NCI-H526 (cell line): ENCODE measurements at regions not wholly inside any gene's neighbourhood (a gene's known extent, or its start where the extent isn't known, plus 50 kb on each side); places are given as distances from the start of the nearest gene placed in this dataset.

Experiments
- DNase-seq, 2 experiments: peaks; one replicate each; lab custom pipeline; 2025; lab: John Stamatoyannopoulos, UW

GRCh38 chr11:116442238-116442752 lies 330.5 kb downstream of the BUD13 start:
- DNase-seq = peak; percentile 35 to 59

DNA sequence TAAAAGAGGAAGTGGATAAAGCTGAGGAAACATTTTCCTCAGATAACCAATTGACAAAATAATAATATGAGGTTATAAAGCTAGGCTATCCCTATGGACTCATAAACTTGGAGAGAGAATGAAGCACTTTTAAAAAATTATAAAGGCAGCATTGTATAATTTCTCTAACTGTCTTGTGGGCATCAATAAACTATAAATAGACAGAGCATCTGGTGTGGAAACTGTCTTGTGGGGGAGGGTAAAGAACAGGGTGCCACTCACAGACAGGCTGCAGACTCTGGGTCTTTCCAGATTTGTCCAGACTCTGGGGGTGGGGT lies 333.5 kb downstream of the BUD13 start:
- peak; percentile 49 to 75 for DNase-seq

- no peak for DNase-seq
Observed at GRCh38 chr11:116438651-116439360, 334.0 kb downstream of the BUD13 start.

- DNase-seq = no peak
Observed at GRCh38 chr11:116434986-116435385, 337.8 kb downstream of the BUD13 start.

- DNase-seq = no peak
Observed at GRCh38 chr11:116432301-116432700, 340.5 kb downstream of the BUD13 start.

DNA sequence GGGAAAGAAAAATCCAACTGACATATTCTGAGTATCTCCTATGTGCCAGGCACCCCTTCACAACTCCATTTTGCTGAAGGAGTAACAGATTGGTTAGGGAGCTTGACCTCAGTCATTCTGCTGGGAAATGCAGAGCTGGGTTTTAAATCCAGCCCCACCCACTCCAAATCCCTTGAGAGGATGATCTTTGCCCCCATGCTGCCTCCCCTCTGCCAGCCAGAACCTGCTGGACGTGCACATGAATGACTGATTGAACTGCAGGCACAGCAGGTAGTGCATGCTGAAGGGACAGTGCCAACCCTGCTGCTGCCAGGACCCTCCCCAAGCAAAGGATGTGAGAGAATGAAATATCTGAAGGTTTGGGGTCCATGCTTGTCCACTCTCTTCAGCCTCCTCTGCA lies 340.9 kb downstream of the BUD13 start:
- DNase-seq = no peak

GRCh38 chr11:116428638-116428975 lies 344.2 kb downstream of the BUD13 start:
- DNase-seq = no peak

- peak; percentile 90 to 96 for DNase-seq
Observed at GRCh38 chr11:116427903-116428637, 344.7 kb downstream of the BUD13 start.

DNA sequence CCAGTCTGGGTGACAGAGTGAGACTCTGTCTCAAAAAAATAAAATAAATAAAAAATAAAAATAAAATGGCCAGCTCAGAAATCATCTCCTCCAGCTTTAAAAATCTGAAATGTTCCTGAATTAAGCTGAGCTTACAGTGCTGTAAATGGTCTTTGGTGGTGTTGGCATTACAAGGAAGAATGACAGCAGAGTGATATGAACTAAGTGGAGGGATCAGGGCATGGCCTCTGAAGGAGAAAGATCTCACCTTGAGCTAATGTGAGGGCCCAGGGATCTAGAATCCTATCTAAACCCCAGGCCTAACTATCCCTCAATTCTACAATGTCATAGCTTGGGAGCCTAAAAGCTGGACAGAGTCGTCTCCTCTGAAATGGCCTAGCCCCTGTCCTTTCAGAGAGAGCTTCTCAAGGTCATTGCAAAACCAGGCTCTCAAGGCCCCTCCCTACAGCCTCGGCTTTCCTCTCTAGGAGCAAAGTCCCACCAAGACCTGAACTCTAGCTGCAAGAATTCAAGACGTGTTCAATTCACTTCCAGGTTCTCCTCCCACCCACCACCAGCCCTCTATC lies 345.4 kb downstream of the BUD13 start:
- DNase-seq = no peak

DNA sequence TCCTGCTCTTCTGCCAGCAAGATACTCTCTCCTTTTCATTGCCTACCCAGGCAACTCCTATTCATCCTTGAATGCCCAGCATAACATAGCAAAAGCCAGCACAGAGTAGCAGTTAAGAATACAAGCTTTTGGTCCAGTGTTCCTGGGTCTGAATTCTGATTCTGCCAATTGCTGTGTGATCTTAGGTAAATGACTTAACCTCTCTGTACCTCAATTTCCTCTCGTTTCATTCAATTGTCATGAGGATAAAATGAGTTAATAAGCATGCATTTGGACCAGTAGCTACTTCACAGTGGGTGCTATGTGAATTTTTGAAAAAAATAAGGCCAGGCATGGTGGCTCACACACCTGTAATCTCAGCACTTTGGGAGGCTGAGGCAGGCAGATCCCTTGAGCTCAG lies 346.0 kb downstream of the BUD13 start:
- DNase-seq = no peak

GRCh38 chr11:116424615-116425261 lies 348.0 kb downstream of the BUD13 start:
- no peak for DNase-seq

GRCh38 chr11:116422956-116423600 lies 349.7 kb downstream of the BUD13 start:
- DNase-seq = peak; percentile 84 to 94

GRCh38 chr11:116422556-116422955 lies 350.2 kb downstream of the BUD13 start:
- no peak for DNase-seq

DNA sequence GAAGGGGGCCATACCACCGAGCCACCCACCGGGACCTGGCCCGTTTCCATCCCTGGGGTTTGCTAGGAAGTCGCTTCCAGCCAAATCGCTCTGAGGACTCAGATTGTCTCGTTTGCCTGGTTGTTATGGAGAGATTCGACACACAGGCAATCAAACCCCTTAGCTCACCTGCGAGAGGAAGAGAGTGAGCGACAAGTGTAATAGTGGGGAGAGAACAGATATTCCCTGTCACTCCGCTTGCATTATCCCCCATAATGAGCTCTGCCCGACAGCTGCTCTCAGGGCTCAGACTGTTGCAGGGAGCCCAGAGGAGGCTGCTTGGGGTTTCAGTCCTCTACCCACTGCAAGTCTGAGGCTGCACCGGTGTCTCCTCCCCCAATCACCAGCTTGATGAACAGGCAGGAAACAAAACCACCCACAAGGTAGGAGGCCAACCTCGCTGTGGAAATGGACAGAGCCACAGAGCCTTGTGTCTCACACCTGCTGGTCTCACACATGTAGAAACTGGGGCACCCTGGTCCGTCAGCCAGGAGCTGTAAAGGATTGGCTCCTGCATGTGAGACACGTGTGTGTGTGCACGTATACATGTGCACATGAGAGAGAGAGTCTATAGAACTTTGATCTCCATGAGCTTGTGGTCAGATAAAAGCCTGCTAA lies 351.1 kb downstream of the BUD13 start:
- no peak for DNase-seq

- DNase-seq = no peak
Observed at GRCh38 chr11:116420770-116421528, 351.8 kb downstream of the BUD13 start.

GRCh38 chr11:116420030-116420429 lies 352.8 kb downstream of the BUD13 start:
- DNase-seq = no peak

- DNase-seq = no peak
Observed at GRCh38 chr11:116418388-116419041, 354.3 kb downstream of the BUD13 start.

DNA sequence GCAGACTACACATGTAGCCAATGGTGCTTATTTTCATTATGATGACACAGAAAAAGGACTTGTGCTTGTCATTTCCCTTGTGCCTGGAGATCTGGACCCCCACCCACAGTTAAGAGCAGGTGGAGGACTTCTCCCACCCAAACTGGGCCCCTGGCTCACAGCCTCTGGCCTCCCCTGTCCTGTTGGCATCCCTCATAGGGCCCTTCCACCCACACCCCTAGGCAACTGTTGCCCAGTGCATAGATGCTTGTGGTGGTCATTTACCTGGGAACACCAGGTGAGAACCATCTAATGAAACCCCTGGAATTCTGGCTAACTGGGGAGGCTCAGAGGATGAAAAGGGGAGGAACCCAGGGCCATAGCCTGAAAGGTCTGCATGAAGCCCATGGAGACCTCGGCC lies 355.9 kb downstream of the BUD13 start:
- DNase-seq = no peak

DNA sequence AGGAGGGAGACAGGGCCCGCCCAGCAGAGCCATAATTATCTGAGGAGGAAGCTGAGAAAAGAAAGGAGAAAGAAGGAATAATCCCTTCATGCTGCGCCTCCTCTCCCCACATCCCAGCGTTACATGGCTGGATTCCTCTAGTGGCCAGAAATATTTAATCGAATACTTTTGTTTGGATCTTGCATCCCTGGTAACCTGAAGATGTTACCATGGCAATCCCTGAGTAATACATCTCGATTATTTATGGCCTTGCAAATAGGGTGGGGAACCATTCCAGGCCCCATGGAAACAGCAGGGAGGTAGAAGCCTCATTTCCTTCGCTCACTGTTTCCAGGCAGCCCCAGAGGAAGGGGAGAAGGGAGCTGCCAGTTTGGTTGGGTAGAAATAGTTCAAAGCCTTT lies 357.7 kb downstream of the BUD13 start:
- peak in 1 of 2 experiments; percentile 45 for DNase-seq

GRCh38 chr11:116414357-116414880 lies 358.4 kb downstream of the BUD13 start:
- no peak for DNase-seq
